ENCODE measurements at regions not wholly inside any gene's neighbourhood (a gene's known extent, or its start where the extent isn't known, plus 50 kb on each side); places are given as distances from the start of the nearest gene placed in this dataset.

GRCh38 chr13:109344552-109345157 lies 441.7 kb downstream of the IRS2 start:
- Histone ChIP-seq H2BK15ac (ENCODE audit: low read depth, low read length) (peak overlapping the region; percentile 94; the same call in 2 of the 3 replicates), H3K27me3 (ENCODE audit: control insufficient read depth, insufficient read depth, low read length) (no peaks in the 10 kb centered on the region), H2AK5ac (ENCODE audit: low read depth, low read length) (peak overlapping the region; percentile 93), H4K5ac (ENCODE audit: low read depth, low read length) (peak overlapping the region; percentile 5; the same call in 1 of the 2 replicates), H3K18ac (ENCODE audit: low read depth, low read length) (peak overlapping the region; percentile 77), H4K8ac (ENCODE audit: low read depth in 2 of 2, low read length in 2 of 2) (peak overlapping the region; percentile 18 to 71; a peak in 3 of 4 replicates), H3K56ac (ENCODE audit: extremely low read depth, insufficient read depth, low read length) (no peak overlapping the region; the same call in 1 of the 2 replicates), H2BK20ac (ENCODE audit: low read depth, low read length) (peak overlapping the region; percentile 95), H4K91ac (ENCODE audit: insufficient read depth, low read depth, low read length) (peak overlapping the region; percentile 94), H4K20me1 (ENCODE audit: insufficient read depth, low read length) (no peaks in the 10 kb centered on the region), H3K9ac (ENCODE audit: low read depth, low read length) (no peak overlapping the region; the same call in 1 of the 2 replicates), H2AFZ (replicated peaks; ENCODE audit: low read length, poor library complexity) (peak overlapping the region; percentile 82), H2BK120ac (ENCODE audit: low read depth, low read length) (peak overlapping the region; percentile 92), H2AK9ac (replicated peaks; ENCODE audit: low read depth, low read length, poor library complexity) (peak overlapping the region; percentile 79), H3K4me2 (ENCODE audit: low read depth, low read length) (no peak overlapping the region), H3K14ac (replicated peaks; ENCODE audit: low read depth, low read length) (peak overlapping the region; percentile 77), H3K36me3 (ENCODE audit: control insufficient read depth, insufficient read depth, low read length) (no peaks in the 10 kb centered on the region), H2BK5ac (ENCODE audit: low read depth, low read length, poor library complexity, severe bottlenecking) (peak overlapping the region; percentile 84), H3K27ac (ENCODE audit: insufficient read depth, low read length) (peak overlapping the region; percentile 69), H3K4ac (ENCODE audit: low read depth, low read length) (peak overlapping the region; percentile 83), H3K9me3 (ENCODE audit: control insufficient read depth, insufficient read depth, low read length) (no peaks in the 10 kb centered on the region), H3K9me1 (ENCODE audit: insufficient read depth, low read length) (peaks cover 10% of the 10 kb centered on the region), H3K23ac (ENCODE audit: low read depth, low read length) (peak overlapping the region; percentile 74), H3K4me1 (ENCODE audit: control insufficient read depth, insufficient read depth, low read length) (peaks cover 13% of the 10 kb centered on the region), H3K79me1 (ENCODE audit: low read depth in 1 of 2, low read length in 2 of 2) (no peaks in the 10 kb centered on the region), H3K4me3 (ENCODE audit: insufficient read depth, low read depth, low read length) (no peak overlapping the region)
- intact Hi-C loops (cut with micrococcal nuclease) (loop anchor here (2.0 to 10.0 kb wide), 2 partner anchors 196 to 770 kb away; no protein-coding TSS in a partner anchor), dilution Hi-C loops (cut with HindIII; ENCODE audit: low sequenced_read_pairs, unreplicated experiment) (no loop called here), in situ Hi-C loops (cut with MboI; ENCODE audit: low sequenced_read_pairs) (no loop called here)
- ChIA-PET POLR2A (ENCODE audit: unreplicated experiment) (no interaction called here), CTCF (interaction anchor here (1.1 kb wide), 1 partner anchor 194 kb away, joined by 3 read pairs; no protein-coding TSS in a partner anchor)
- ATAC-seq (ENCODE audit: low read depth) (peak; percentile 84), DNase-seq (peak; percentile 82)
- WGBS, 2 experiments (ENCODE audit: extremely low coverage in 2 of 2, insufficient read length in 1 of 2), result 66% methylated on average over 4 of the region's 9 CpGs; no CpG with 5 or more reads in 1 of the 2 experiments
- BruUV-seq (replicated peaks), result no TSS peak
- TF ChIP-seq FOS (IDR thresholded peaks at IDR 0.05; ENCODE audit: low read depth, low read length), result peak; percentile 5; the same call in 1 of the 2 replicates
- TF ChIP-seq BHLHE40 (IDR thresholded peaks at IDR 0.05; ENCODE audit: low read depth, low read length), result no peak
- TF ChIP-seq CEBPB (IDR thresholded peaks at IDR 0.05; ENCODE audit: low read depth, low read length), result no peak
- TF ChIP-seq CHD1 (IDR thresholded peaks at IDR 0.05; ENCODE audit: low read depth, low read length), result no peak
- TF ChIP-seq SMC3 (IDR thresholded peaks at IDR 0.05; ENCODE audit: low read depth, low read length), result no peak
- no peak for TF ChIP-seq CTCF (conservative IDR thresholded peaks at IDR 0.05; ENCODE audit: low read depth, low read length)
- no peak for TF ChIP-seq RCOR1 (IDR thresholded peaks at IDR 0.05; ENCODE audit: insufficient replicate concordance, low read length)
- no peak for TF ChIP-seq RAD21 (IDR thresholded peaks at IDR 0.05; ENCODE audit: low read length)
- peak; percentile 46; the same call in 1 of the 2 replicates for TF ChIP-seq NFE2L2 (IDR thresholded peaks at IDR 0.05; ENCODE audit: low read depth, low read length)
- no peak for TF ChIP-seq ELK1 (IDR thresholded peaks at IDR 0.05; ENCODE audit: borderline replicate concordance, low read depth, low read length)
- TF ChIP-seq POLR2A (IDR thresholded peaks at IDR 0.05; ENCODE audit: low read depth, low read length), result no peak
- TF ChIP-seq MXI1 (IDR thresholded peaks at IDR 0.05; ENCODE audit: borderline replicate concordance, low read depth, low read length), result peak; percentile 57; the same call in 1 of the 2 replicates
- no peak for TF ChIP-seq USF2 (IDR thresholded peaks at IDR 0.05; ENCODE audit: low read depth, low read length)
- no peak for TF ChIP-seq RFX5 (IDR thresholded peaks at IDR 0.05; ENCODE audit: low read depth, low read length)
- TF ChIP-seq MAZ (IDR thresholded peaks at IDR 0.05; ENCODE audit: borderline replicate concordance, low read depth, low read length), result no peak

Measured in IMR-90 (cell line).